Breast epithelium (tissue), 3 donors: ENCODE measurements at regions not wholly inside any gene's neighbourhood (a gene's known extent, or its start where the extent isn't known, plus 50 kb on each side); places are given as distances from the start of the nearest gene placed in this dataset.

Experiments
- POLR2A ChIP-seq: fragments of 450-650 bp; IDR thresholded peaks from one replicate; pipeline ENCODE4 v1.6.1; 2016; ENCODE audit warnings: antibody characterized with exemption, mild to moderate bottlenecking, moderate library complexity
- TF ChIP-seq, protein P1 (sequence below), 3 donors: fragments of 450-650 bp; IDR thresholded peaks; one replicate each; pipeline ENCODE4 v1.5.1; 2016 to 2017; ENCODE audit warnings: antibody characterized with exemption in 3 of 3, mild to moderate bottlenecking in 3 of 3, moderate library complexity in 3 of 3

- TF ChIP-seq, protein P1, sequence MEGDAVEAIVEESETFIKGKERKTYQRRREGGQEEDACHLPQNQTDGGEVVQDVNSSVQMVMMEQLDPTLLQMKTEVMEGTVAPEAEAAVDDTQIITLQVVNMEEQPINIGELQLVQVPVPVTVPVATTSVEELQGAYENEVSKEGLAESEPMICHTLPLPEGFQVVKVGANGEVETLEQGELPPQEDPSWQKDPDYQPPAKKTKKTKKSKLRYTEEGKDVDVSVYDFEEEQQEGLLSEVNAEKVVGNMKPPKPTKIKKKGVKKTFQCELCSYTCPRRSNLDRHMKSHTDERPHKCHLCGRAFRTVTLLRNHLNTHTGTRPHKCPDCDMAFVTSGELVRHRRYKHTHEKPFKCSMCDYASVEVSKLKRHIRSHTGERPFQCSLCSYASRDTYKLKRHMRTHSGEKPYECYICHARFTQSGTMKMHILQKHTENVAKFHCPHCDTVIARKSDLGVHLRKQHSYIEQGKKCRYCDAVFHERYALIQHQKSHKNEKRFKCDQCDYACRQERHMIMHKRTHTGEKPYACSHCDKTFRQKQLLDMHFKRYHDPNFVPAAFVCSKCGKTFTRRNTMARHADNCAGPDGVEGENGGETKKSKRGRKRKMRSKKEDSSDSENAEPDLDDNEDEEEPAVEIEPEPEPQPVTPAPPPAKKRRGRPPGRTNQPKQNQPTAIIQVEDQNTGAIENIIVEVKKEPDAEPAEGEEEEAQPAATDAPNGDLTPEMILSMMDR (IDR thresholded peaks at IDR 0.05), result no peak
- no peak for TF ChIP-seq POLR2A
Observed at GRCh38 chr3:117266806-117267205, 557.2 kb downstream of the TUSC7 start.
